ENCODE measurements at regions not wholly inside any gene's neighbourhood (a gene's known extent, or its start where the extent isn't known, plus 50 kb on each side); places are given as distances from the start of the nearest gene placed in this dataset.

GRCh38 chrX:43436517-43436916 is 219.6 kb upstream of the MAOA start (continued):
- TF ChIP-seq POLR2AphosphoS5 (IDR thresholded peaks at IDR 0.05; ENCODE audit: low read depth) (no peak), EZH2phosphoT487 (IDR thresholded peaks at IDR 0.05; ENCODE audit: unreplicated experiment) (no peak), ZNF331 (CRISPR knock-in tag; IDR thresholded peaks at IDR 0.05; ENCODE audit: low read depth) (no peak), EZH2 (IDR thresholded peaks at IDR 0.05; ENCODE audit: low read depth, unreplicated experiment) (no peak)

GRCh38 chrX:43446752-43447151 is 209.3 kb upstream of the MAOA start:
- no peak for DNase-seq (ENCODE audit: low spot score)

DNA sequence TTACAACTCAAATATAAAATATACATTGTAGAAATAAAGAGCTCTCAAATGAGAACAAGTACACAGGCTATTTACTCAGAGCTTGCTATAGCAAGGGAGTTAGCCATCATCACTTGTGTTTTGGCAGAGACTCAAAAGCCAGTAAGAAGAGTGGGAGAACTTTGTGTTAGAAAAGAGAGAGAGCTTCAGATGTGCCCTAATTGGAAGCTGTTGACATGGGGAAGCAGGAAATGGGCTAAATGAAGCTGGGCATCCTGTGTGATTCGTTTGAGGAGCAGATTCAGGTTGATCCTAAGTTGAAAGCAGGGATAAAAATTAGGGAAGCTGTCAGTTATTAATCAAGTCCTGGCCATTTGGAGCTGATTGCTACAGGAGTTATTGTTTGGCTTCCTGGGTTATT is 207.4 kb upstream of the MAOA start:
- Histone ChIP-seq H3K4me3 (no peak overlapping the region), H3K4me1 (ENCODE audit: insufficient read depth) (peaks cover 9% of the 10 kb centered on the region; the same call in 1 of the 2 replicates), H3F3A (replicated peaks; ENCODE audit: low read depth) (no peaks in the 10 kb centered on the region), H3K9me2 (ENCODE audit: insufficient read depth) (no peaks in the 10 kb centered on the region), H3K27ac (ENCODE audit: low read depth) (peak overlapping the region; percentile 93; the same call in 1 of the 2 replicates), H4K20me1 (replicated peaks; ENCODE audit: insufficient read depth) (no peaks in the 10 kb centered on the region), H3K4me2 (no peak overlapping the region), H3K79me2 (replicated peaks; ENCODE audit: insufficient read depth) (no peaks in the 10 kb centered on the region), H3K36me3 (ENCODE audit: insufficient read depth) (no peaks in the 10 kb centered on the region; the same call in 1 of the 2 replicates), H3K27me3 (ENCODE audit: insufficient read depth) (no peaks in the 10 kb centered on the region), H2AFZ (no peak overlapping the region)
- Mint-ChIP-seq H3K4me1 (no peaks in the 10 kb centered on the region; the same call in 2 of the 3 replicates), H3K36me3 (ENCODE audit: low read depth) (peaks cover 25% of the 10 kb centered on the region), H3K9me3 (peaks cover 29% of the 10 kb centered on the region), H3K27me3 (ENCODE audit: insufficient read depth, low read depth, poor library complexity) (no peaks in the 10 kb centered on the region), H3K4me3 (no peak overlapping the region), H3K27ac (no peak overlapping the region)
- ATAC-seq: no peak
- DNase-seq (ENCODE audit: low spot score): no peak
- TF ChIP-seq JUNB (IDR thresholded peaks at IDR 0.05; ENCODE audit: unreplicated experiment) (no peak), NANOG (IDR thresholded peaks at IDR 0.05; ENCODE audit: borderline replicate concordance) (no peak), ZNF462 (CRISPR knock-in tag; IDR thresholded peaks at IDR 0.05) (no peak), CREB1 (CRISPR knock-in tag; IDR thresholded peaks at IDR 0.05; ENCODE audit: low read depth) (no peak)

More at GRCh38 chrX:43446752-43447151, 209.3 kb upstream of the MAOA start:
- H3K27me3 Mint-ChIP-seq (ENCODE audit: insufficient read depth, low read depth, poor library complexity): no peaks in the 10 kb centered on the region
- H3K4me3 Mint-ChIP-seq: no peak overlapping the region
- no peaks in the 10 kb centered on the region for H3K79me2 ChIP-seq (replicated peaks; ENCODE audit: insufficient read depth)
- H3K36me3 Mint-ChIP-seq (ENCODE audit: low read depth): peaks cover 10% of the 10 kb centered on the region
- no peak for ATAC-seq
- no peak overlapping the region for H3K27ac ChIP-seq (ENCODE audit: low read depth)
- H2AFZ ChIP-seq: no peak overlapping the region
- no peaks in the 10 kb centered on the region for H3K9me2 ChIP-seq (ENCODE audit: insufficient read depth)
- peaks cover 12% of the 10 kb centered on the region for H3K9me3 Mint-ChIP-seq
- H3K27ac Mint-ChIP-seq: no peak overlapping the region
- H3K4me1 ChIP-seq (ENCODE audit: insufficient read depth): peaks cover 9% of the 10 kb centered on the region; the same call in 1 of the 2 replicates
- H3K4me2 ChIP-seq: no peak overlapping the region
- H3K36me3 ChIP-seq (ENCODE audit: insufficient read depth): no peaks in the 10 kb centered on the region
- H3F3A ChIP-seq (replicated peaks; ENCODE audit: low read depth): no peaks in the 10 kb centered on the region
- no peaks in the 10 kb centered on the region for H3K27me3 ChIP-seq (ENCODE audit: insufficient read depth)
- no peaks in the 10 kb centered on the region; the same call in 2 of the 3 replicates for H3K4me1 Mint-ChIP-seq
- H4K20me1 ChIP-seq (replicated peaks; ENCODE audit: insufficient read depth): no peaks in the 10 kb centered on the region
- TF ChIP-seq NANOG (IDR thresholded peaks at IDR 0.05; ENCODE audit: borderline replicate concordance) (no peak), EZH2phosphoT487 (IDR thresholded peaks at IDR 0.05; ENCODE audit: unreplicated experiment) (no peak), ZNF331 (CRISPR knock-in tag; IDR thresholded peaks at IDR 0.05; ENCODE audit: low read depth) (no peak)
- TF ChIP-seq, protein P1, sequence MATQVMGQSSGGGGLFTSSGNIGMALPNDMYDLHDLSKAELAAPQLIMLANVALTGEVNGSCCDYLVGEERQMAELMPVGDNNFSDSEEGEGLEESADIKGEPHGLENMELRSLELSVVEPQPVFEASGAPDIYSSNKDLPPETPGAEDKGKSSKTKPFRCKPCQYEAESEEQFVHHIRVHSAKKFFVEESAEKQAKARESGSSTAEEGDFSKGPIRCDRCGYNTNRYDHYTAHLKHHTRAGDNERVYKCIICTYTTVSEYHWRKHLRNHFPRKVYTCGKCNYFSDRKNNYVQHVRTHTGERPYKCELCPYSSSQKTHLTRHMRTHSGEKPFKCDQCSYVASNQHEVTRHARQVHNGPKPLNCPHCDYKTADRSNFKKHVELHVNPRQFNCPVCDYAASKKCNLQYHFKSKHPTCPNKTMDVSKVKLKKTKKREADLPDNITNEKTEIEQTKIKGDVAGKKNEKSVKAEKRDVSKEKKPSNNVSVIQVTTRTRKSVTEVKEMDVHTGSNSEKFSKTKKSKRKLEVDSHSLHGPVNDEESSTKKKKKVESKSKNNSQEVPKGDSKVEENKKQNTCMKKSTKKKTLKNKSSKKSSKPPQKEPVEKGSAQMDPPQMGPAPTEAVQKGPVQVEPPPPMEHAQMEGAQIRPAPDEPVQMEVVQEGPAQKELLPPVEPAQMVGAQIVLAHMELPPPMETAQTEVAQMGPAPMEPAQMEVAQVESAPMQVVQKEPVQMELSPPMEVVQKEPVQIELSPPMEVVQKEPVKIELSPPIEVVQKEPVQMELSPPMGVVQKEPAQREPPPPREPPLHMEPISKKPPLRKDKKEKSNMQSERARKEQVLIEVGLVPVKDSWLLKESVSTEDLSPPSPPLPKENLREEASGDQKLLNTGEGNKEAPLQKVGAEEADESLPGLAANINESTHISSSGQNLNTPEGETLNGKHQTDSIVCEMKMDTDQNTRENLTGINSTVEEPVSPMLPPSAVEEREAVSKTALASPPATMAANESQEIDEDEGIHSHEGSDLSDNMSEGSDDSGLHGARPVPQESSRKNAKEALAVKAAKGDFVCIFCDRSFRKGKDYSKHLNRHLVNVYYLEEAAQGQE (IDR thresholded peaks at IDR 0.05; ENCODE audit: unreplicated experiment): no peak
- no peak overlapping the region for H3K4me3 ChIP-seq

Measured in GM23338 (cell line).